Loucy (cell line): ENCODE measurements at regions not wholly inside any gene's neighbourhood (a gene's known extent, or its start where the extent isn't known, plus 50 kb on each side); places are given as distances from the start of the nearest gene placed in this dataset.

Experiments used
- EZH2phosphoT487 ChIP-seq: fragments of 200-600 bp; IDR thresholded peaks from 2 replicates; pipeline ENCODE4 v1.6.1; 2018; ENCODE audit warnings: antibody characterized with exemption, mild to moderate bottlenecking, moderate library complexity, borderline replicate concordance
- TF ChIP-seq, protein P1 (sequence below): fragments of 200-600 bp; sonication (generic); conservative IDR thresholded peaks from 2 replicates; pipeline ENCODE4 v1.5.1; 2014; ENCODE audit warnings: mild to moderate bottlenecking, antibody characterized with exemption, low read length

DNA sequence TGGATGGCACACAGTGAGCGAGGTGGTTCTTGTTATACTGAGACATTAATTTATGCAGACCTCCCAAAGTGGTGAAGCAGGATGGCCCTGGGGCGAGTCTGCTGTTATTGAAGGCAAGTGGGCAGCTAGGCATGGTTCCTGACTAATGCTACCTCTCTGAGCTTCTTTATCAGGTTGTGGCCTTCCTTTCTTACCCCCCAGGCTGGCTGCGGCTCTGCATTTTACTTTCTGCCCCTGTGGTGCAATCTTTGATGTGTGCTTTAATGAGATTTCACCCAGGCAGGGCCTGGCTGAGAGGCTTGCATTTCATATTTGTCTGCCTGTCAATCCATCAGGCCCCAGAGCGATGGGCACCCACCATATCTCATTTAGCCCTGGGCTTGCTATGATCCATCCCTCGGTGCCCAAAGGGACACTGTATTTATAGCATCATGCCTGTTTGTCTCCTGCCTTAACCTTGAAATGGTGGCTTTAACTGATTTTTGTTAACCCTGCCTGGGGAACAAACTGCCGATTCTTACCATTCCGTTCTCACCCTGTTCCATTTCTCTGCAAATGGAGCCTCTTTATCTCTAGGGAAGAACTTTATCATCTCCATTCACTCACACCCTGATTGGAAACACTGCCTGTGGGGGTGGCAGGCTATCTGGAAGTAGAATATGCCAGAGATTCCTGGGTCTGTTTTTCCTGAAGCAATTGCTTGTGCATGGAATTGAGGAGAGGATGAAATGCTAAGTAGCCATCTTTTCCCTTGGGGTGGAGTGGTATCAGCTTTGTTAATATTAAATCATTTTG lies 316.2 kb upstream of the THSD7B start:
- TF ChIP-seq, protein P1, sequence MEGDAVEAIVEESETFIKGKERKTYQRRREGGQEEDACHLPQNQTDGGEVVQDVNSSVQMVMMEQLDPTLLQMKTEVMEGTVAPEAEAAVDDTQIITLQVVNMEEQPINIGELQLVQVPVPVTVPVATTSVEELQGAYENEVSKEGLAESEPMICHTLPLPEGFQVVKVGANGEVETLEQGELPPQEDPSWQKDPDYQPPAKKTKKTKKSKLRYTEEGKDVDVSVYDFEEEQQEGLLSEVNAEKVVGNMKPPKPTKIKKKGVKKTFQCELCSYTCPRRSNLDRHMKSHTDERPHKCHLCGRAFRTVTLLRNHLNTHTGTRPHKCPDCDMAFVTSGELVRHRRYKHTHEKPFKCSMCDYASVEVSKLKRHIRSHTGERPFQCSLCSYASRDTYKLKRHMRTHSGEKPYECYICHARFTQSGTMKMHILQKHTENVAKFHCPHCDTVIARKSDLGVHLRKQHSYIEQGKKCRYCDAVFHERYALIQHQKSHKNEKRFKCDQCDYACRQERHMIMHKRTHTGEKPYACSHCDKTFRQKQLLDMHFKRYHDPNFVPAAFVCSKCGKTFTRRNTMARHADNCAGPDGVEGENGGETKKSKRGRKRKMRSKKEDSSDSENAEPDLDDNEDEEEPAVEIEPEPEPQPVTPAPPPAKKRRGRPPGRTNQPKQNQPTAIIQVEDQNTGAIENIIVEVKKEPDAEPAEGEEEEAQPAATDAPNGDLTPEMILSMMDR = no peak
- TF ChIP-seq EZH2phosphoT487 = no peak
